GM19452 (cell line): ENCODE measurements at regions not wholly inside any gene's neighbourhood (a gene's known extent, or its start where the extent isn't known, plus 50 kb on each side); places are given as distances from the start of the nearest gene placed in this dataset.

Experiments used
- ATAC-seq: cut with Tn5 transposase; IDR thresholded peaks from one replicate; pipeline ENCODE4 v1.9.1; 2021; ENCODE audit not compliant: unreplicated experiment

DNA sequence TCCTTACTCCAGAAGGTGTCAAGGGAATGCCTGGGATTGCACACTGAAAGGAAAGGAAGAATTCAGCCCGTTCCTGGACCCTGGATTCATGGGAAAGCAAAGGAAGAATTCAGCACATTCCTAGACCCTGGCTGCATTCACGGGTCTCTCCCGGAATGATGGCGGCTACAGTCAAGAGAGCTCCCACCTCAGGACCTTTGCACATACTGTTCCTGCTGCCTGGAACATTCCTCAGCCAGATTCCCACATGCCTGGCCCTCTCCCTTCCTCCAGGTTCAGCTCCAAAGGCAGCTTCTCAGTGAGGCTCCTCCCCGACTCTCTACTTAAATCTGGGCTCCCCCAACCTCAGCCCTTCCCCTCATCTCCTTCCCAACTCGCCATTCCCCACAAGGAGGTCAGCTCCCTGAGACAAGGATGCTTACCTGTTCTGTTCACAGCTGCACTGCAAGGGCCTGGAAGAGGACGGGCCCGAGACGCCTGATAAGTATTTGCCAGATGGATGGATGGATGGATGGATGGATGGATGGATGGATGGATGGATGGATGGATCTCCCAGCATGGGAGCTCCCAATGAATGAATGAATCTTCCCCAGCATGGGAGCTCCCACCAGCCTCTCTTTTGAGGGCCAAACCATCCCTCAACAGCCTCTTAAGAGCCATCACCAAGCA, 77.4 kb downstream of the NCOR2 start:
- no peak for ATAC-seq

DNA sequence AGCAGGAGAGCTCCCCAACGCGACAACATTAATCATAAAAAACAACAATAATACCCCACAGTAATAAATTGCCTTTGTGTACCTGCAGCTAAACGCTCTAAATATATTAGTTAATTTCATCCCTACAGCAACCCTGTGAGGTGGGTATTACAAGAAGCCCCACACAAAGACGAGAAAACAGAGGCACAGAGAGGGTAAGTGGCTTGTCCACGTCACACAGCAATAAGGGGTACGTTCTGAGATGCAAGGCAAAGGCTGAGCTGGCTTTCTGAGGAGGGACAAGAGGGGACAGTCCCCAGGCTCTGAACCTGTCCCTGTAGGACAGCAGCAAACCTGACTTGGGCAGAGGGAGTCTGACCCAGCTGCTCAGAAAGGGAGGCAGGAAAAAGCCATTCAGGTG, 78.2 kb downstream of the NCOR2 start:
- no peak for ATAC-seq

DNA sequence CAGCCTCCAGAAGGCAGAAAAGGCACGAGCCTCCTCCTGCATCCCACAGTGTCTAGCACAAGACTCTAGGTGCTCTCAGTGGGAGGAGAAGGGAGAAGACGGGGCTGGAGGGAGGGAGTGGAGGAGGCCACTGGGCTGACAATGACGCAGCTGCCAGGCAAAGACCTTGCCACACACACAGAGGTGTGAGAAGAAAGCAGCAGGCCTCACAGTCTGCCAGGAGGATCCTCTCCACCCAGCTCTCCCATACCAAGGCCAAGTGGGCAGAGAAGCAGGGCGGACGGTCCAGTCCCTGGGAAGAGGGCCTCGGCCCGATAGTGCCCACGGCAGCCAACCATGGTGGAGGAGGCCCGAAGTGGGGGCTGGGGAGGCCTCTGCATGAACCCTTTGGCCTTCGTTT, 78.9 kb downstream of the NCOR2 start:
- no peak for ATAC-seq

DNA sequence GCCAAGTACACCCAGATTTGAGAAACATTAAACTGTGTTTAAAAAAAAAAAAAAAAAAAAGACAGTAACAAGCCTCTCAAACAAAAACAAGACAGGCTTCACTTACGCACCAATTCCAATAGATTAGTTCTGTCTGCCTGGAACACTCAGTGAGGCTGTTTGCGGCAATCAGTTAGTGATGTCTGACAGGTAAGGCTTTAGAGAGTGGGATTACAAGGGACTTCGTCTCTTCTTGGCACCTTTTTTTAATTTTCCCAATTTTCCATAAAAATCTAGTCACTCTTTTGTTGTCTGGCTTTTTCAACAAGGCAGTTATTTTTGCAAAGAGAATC, 79.6 kb downstream of the NCOR2 start:
- ATAC-seq, result no peak

DNA sequence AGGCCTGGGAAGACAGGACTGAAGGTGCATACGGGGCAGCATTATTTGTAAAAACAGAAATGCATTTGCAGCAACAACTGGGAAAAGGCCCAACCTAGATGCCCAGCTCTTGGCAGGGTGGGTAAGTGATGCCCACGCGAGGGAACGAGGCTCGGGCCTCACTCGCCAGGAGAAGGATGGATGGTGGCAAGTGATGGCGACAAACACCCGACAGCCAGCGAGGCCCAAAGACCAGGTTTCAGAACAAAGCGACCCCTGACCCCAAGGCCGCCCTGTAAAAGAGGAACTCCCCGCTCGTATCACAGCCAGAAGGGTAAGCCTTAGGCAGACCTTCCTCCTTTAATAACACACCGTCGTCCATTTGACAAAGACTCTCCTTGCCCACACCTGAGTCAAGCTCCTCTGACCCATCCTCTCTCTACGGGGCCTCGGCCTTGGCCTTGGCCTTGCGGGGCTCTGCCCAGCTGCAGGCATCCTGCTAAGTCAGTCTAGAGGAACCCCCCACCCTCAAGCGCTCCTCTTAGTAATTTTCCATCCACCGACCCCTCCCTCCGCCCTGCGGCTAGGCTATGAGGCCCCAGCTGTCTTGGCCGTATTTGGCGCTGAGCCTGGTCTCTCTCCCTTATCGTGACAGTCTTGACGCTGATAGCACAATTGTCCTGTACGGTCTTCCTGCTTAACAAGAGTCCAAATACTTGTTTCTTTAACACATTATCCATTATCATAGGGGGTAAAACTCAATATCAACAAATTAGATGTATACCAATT, 80.2 kb downstream of the NCOR2 start:
- no peak for ATAC-seq

DNA sequence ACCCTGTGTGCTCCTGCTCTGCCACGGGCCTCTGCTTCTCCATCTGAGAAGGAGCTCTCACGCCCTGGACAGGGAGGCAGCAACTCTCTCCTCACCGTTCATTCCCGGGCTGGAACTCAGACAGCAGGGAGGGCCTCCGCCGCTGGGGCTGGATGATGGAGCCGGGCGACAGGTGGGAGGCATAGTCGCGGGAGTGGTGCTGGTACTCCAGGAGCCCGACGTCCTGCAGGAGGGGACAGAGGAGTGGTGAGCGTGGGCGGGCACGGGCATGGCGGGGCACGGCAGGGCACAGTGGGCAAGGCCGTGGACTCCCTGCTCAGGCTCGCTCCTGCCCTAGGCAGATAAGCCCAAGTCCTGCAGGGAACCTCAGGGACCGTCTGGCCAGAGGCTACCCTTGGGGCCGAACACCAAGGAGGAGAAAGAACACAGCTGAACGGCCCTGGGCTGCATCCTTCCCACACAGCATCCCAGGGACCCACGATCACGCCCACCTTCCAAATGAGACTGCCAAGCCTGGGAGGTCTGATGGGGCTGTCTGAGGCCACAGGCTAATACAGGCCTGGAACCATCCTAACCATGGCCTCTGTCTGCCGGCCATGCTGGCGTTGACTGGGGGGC, 81.0 kb downstream of the NCOR2 start:
- ATAC-seq, result no peak

DNA sequence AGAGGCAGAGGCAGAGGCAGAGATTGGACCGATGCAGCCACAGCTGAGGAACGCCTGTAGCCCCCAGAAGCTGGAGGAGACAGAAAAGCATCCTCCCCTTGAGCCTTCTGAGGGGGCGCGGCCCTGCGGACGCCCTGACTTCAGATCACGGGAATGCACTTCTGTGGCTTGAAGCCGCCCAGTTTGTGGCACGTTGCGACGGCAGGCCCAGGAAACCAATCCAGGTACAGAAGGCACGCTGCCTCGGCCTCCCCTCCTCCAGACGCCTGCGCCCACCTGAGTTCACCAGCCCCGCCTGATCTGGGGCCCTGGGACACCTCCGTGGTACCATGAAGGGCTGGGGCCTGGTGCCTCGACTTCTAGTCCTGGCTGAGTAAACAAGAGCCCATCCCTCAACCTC, 82.0 kb downstream of the NCOR2 start:
- ATAC-seq, result no peak

DNA sequence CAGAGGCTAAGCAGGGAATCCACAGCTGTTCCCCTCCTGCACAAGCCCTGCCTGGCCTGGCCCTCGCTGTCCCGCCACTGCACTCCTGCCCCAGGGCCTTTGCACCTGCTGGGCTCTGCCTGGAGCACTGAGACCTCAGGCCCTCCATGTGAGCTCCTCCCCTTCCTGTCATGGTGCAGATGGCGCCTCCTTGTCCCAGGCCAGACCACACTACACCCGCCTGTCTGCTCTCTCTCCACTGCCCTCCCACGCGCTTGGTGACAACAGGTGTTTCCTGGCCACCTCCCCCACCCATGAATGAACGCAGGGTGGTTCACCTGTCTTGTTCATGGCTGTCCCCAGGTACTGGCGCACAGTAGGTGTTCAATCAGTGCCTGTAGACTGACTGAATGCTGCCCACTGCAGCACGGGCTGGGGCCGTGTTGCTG, 82.9 kb downstream of the NCOR2 start:
- no peak for ATAC-seq

DNA sequence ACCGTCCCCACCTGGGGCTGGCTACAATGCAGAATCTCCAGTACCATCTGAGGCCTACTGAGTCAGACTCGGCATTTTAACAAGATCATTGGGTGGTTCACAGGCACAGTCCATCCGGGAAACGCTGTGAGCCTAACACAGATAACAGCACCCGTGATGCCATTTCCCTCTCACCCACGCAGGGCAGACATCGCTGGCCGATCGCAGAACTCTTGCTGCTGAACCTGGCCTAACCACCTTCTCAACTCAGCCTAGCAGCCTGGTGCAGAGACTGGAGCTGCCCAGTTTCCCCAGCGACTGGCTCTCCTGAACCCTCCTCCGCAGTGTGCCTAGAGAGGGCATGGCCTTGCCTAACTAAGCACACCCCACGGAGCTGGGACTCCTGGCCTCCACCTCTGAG, 83.3 kb downstream of the NCOR2 start:
- ATAC-seq, result no peak

DNA sequence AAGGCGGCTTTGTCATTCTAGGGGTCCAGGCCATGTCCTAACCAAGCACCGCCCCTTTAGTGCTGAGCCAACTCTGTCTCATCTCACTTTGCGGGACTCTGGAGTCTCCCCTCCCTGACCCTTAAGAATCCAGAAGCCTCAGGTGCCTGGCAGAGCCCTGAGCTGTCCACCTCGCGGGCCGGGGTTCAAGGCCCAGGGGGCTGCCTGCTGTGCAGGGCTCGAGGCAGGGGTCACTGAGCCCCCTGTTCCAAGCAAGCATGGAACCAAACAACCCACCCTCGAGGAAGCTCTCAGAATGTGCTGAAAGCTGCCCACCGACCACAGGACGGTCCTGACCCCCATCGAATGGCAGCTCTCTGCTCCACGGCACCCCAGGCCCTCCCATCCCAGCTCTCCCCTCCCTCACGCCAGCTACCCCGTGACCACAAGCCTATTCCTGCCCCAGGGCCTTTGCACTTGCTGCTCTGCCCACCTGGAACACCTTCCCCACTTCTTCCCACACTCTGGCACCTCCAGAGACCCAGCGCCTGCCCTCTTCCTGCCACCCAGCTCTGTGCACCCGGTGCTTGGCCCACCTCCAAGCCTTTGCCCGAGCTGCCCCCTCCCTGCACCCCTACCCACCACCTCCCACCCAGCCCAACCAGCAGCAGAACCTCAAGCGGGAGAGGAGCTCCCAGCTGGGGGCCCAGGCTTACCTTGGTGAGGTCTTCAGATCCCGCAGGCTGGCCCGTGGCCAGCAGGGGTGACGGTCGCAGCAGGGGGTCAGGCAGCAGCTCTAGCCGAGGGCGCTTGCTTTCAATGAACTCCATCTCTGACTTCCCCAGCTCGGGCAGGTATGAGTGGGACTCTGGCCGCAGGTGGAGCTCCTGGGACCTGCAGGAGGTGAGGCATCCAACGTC, 84.3 kb downstream of the NCOR2 start:
- no peak for ATAC-seq

DNA sequence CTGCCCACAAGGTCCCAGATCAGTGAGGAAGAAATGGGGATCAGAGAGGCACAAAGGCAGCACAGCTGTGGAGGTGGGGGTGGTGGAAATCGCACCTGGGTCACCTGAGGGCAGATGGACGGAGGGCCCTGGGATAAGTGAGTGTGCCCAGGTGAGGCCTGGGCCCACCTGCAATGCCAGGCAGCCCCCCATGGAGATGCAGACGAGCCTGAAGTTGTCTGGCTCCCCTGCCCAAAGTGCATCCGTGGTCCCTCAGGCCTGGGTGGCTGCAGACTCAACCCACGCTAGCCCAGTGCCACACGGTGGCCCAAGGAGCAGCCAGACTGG, 84.9 kb downstream of the NCOR2 start:
- no peak for ATAC-seq

DNA sequence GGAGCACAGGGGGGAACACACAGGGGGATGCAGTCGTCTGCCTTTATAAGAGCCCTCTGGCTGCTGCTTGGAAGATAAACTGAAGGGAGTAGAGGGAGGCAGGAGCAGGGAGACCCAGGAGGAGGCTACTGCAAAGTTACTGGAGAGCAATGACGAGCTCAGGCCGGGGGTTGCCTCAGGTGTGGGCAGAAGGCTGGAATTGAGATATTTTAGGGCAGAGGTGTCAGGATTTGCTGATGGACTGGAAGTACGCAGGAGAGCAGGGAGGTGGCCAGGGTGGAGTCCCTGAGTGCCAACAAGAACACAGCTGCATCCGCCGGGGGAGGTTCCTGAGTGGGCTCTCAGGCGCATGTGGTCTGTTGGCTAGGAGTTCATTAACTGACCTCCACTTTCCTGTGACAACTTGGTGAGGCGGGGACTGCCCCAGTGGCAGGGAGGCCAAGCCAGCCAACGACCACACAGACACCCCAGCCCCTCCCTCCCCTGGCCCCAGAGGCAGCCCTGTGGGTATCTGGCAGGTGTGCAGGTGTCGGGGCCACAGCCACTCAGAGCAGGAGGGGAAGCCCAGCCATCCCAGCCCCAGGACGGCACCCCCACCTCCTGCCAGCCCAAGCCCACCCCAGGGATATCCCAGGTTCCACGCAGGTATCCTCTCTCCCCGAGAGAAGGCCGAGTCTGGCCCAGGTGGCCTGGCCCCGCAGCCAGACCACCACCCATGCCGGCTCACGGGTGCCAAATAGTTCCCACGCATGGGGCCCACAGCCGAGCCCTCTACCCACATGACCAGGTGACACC, 85.4 kb downstream of the NCOR2 start:
- no peak for ATAC-seq

DNA sequence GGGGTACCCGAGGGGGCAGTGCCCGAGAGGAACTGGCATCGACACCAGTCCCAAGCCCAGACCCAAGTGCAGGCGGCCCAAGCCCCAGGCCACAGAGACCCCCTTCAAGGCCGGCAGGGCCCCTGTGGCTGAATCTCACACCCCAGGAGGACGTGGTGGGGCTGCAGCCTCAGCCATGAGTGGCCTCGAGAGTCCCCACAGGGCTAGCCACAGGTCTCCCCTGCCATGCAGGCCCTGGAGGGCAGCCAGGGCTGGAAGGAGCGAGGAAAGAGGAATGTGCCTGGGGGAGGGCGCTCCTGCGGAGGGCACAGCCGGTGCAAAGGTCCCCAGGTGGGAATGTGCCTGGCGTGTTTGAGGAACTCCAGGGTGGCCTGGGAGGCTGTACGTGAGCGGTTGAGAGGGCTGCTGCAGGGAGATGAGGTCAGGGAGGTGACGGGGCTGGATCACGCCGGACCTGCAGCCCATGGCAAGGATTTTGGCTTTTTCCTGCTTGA, 86.1 kb downstream of the NCOR2 start:
- ATAC-seq, result no peak

DNA sequence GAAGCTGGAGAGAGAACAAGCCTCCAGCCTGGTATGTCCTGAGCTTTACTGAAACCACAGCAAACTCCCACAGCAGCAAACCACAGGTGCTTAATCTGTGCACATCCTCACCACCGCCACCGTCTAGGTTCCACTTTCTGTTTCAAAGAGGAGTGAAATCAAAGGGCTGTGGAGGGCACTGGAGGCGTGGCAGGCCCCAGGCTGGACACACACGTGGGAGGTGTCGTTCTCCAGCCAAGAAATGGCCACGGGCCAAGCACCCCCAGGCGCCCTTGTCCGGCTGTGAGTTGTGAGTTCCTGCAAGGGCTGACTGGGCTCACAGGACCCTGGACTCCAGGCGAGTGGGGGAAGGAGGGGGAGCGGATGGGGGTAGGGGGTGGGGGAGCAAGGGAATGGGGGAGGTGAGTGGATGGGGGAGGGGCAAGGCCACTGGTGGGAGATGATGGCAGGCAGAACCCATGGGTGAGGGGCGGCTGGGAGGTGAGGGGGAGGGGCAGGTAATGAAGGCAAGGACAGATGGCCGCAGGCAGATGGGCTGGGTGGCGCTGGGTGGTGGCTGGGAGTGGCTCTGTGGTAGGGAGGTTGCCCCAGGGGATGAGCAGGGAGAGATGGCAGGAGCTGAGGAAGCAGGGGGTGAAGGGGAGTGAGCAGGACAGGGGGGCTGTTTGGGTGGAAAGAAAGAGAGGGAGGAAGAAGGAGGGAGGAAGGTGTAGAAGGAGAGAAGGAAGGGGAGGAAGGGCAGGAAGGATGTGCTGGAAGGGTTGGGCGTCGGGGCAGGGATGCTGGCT, 86.7 kb downstream of the NCOR2 start:
- peak; percentile 73 for ATAC-seq

DNA sequence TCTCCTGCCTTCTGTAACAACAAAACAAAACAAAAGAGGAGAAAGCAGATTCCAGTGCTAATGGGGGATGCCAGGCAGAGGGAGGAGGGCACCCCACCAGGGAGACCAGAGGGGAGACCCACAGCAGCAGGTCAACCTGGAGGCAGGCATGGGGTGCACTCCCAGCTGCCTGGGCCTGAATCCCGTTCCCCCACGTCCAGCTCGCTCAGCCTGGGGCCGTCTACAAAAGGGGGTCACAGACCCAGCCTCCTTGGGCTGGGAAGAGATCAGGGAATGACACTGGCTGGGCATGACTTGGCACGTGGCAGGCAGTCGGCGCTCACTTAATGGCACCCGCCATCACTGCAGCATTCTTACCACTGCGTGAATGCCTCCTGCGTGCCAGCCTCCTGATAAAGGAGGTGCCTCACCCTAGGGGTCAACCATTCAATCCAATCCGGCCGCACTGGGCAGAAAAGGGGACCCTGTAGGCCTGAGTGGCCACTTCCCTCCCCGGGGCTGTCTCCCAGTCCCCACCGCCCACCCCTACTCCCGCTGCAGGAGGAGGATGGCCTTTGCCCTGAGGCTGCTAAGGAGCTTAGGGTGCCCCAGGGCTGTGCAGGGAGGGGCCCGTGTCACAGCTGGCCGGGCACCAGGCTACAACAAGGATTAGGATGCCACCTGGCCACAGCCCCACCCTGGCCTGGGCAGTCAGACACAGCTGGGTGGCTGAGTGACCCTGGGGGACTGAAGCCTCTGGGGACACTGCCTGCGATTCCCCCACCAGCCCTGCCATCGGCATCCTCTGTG, 87.5 kb downstream of the NCOR2 start:
- ATAC-seq, result no peak

DNA sequence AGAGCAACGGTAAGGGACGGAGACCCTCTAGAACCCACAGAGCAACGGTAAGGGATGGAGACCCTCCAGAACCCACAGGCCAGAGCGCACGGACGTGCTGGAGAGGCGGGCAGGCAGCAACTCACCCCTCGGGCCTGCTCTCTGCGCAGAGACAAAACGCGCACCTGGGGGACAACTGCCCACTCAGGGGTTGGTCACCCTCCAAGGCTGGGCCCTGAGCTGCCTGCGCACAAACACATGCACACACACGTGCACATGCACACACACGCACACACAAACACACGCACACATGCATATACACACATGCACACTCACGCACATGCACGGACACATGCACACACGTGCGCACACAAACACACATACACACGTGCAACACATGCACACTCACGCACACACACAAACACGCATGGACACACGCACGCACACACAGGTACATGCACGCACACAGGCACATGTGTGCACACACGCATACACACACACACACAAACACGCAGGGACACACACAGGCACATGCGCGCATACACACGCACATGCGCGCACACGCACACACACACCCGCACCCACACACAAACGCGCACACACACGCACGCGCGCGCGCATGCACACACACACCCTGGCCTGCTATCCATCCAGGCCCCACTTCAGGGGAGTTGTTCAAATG, 88.3 kb downstream of the NCOR2 start:
- ATAC-seq, result no peak

DNA sequence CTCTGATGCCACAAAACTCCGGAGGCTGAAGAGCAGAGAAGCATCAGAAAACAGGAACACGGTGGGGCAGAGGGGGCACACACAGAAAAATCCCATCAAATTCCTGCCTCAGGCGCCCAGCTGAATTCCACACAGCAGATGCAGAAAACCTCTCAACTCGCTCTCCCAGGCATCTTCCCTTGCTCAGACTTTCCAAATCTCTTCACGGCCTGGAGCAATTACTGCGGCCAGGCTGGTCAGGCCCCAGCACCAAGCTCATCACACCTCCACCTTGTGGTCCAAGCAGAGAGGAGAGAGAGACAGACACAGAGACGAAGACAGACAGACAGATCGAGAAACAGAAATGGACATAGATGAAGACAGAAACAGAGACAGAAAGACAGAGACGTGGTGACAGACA, 89.0 kb downstream of the NCOR2 start:
- ATAC-seq, result no peak

DNA sequence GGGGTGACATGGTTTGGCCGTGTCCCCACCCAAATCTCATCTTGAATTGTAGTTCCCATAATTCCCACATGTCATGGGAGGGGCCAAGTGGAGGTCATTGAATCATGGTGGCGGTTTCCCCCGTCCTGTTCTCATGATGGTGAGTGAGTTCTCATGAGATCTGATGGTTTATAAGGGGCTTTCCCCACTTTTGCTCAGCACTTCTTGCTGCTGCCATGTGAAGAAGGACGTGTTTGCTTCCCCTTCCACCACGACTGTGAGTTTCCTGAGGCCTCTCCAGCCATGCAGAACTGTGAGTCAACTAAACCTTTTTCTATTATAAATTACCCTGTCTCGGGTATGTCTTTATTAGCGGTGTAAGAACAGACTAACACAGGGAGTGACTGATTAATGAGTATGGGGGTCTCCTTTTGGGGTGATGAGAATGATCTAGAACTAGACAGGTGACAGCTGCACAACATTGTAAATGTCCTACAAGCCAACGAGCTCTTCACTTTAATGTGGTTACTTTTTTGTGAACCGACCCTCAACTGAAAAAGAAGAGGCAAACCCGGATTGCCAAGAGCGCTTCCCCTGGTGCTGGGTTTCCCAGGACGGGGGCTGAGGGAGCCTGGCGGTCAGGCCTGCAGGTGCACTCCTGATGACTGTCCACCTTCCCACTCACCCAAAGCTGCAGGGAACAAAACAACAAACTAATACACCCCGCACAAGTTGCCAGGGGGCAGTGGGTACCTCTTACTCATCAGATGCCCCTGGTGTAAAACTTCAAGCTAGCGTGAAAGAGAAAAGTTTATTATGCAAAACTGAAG, 90.1 kb downstream of the NCOR2 start:
- ATAC-seq, result no peak
